ENCODE measurements at regions not wholly inside any gene's neighbourhood (a gene's known extent, or its start where the extent isn't known, plus 50 kb on each side); places are given as distances from the start of the nearest gene placed in this dataset.

GRCh38 chr13:111518161-111518792 is 197.8 kb downstream of the TEX29 start:
- Mint-ChIP-seq H3K9me3 (no peaks in the 10 kb centered on the region), H3K4me1 (no peaks in the 10 kb centered on the region), H3K36me3 (ENCODE audit: low read depth) (no peaks in the 10 kb centered on the region), H3K27me3 (peaks cover 2% of the 10 kb centered on the region), H3K4me3 (no peak overlapping the region), H3K27ac (no peak overlapping the region)
- ATAC-seq (ENCODE audit: low read depth) (no peak), DNase-seq (no peak)
- intact Hi-C loops (cut with micrococcal nuclease): no loop called here
- no peak for TF ChIP-seq CTCF (IDR thresholded peaks at IDR 0.05)
- ChIA-PET POLR2A (no interaction called here), CTCF (no interaction called here)

- ChIA-PET POLR2A (no interaction called here), CTCF (no interaction called here)
- H3K27ac Mint-ChIP-seq: no peak overlapping the region
- no peak for DNase-seq
- intact Hi-C loops (cut with micrococcal nuclease): no loop called here
- TF ChIP-seq CTCF (IDR thresholded peaks at IDR 0.05): no peak
- peaks cover 2% of the 10 kb centered on the region for H3K27me3 Mint-ChIP-seq
- H3K4me3 Mint-ChIP-seq: no peak overlapping the region
- no peaks in the 10 kb centered on the region for H3K36me3 Mint-ChIP-seq (ENCODE audit: low read depth)
- no peaks in the 10 kb centered on the region for H3K9me3 Mint-ChIP-seq
- H3K4me1 Mint-ChIP-seq: no peaks in the 10 kb centered on the region
- ATAC-seq (ENCODE audit: low read depth): no peak
Measured at GRCh38 chr13:111519041-111519440, 198.6 kb downstream of the TEX29 start.

- POLR2A ChIA-PET: no interaction called here
Measured at GRCh38 chr13:111519490-111520170, 199.2 kb downstream of the TEX29 start.

GRCh38 chr13:111521030-111521429 is 200.6 kb downstream of the TEX29 start:
- no peak for TF ChIP-seq CTCF (IDR thresholded peaks at IDR 0.05)
- H3K4me1 Mint-ChIP-seq: no peaks in the 10 kb centered on the region
- intact Hi-C loops (cut with micrococcal nuclease): no loop called here
- H3K4me3 Mint-ChIP-seq: no peak overlapping the region
- CTCF ChIA-PET: no interaction called here
- no peak overlapping the region for H3K27ac Mint-ChIP-seq
- H3K9me3 Mint-ChIP-seq: no peaks in the 10 kb centered on the region
- H3K36me3 Mint-ChIP-seq (ENCODE audit: low read depth): no peaks in the 10 kb centered on the region
- no peaks in the 10 kb centered on the region for H3K27me3 Mint-ChIP-seq
- no peak for DNase-seq
- POLR2A ChIA-PET: no interaction called here
- no peak for ATAC-seq (ENCODE audit: low read depth)

More at GRCh38 chr13:111519490-111520170, 199.2 kb downstream of the TEX29 start:
- no peaks in the 10 kb centered on the region for H3K4me1 Mint-ChIP-seq
- no peak overlapping the region for H3K27ac Mint-ChIP-seq
- no peaks in the 10 kb centered on the region for H3K27me3 Mint-ChIP-seq
- ATAC-seq (ENCODE audit: low read depth) (no peak), DNase-seq (no peak)
- no peak overlapping the region for H3K4me3 Mint-ChIP-seq
- CTCF ChIA-PET: no interaction called here
- no peaks in the 10 kb centered on the region for H3K36me3 Mint-ChIP-seq (ENCODE audit: low read depth)
- intact Hi-C loops (cut with micrococcal nuclease): no loop called here
- TF ChIP-seq CTCF (IDR thresholded peaks at IDR 0.05): no peak
- no peaks in the 10 kb centered on the region for H3K9me3 Mint-ChIP-seq

- ChIA-PET CTCF (no interaction called here), POLR2A (no interaction called here)
- Mint-ChIP-seq H3K4me1 (no peaks in the 10 kb centered on the region), H3K9me3 (no peaks in the 10 kb centered on the region), H3K4me3 (no peak overlapping the region), H3K36me3 (ENCODE audit: low read depth) (no peaks in the 10 kb centered on the region), H3K27me3 (no peaks in the 10 kb centered on the region), H3K27ac (no peak overlapping the region)
- DNase-seq (no peak), ATAC-seq (ENCODE audit: low read depth) (no peak)
- TF ChIP-seq CTCF (IDR thresholded peaks at IDR 0.05): no peak
- intact Hi-C loops (cut with micrococcal nuclease): no loop called here
Measured at GRCh38 chr13:111521691-111522229, 201.3 kb downstream of the TEX29 start.
